Naive B cell (primary cell): ENCODE measurements at regions not wholly inside any gene's neighbourhood (a gene's known extent, or its start where the extent isn't known, plus 50 kb on each side); places are given as distances from the start of the nearest gene placed in this dataset.
A peak's percentile ranks its signal among the peaks of the same experiment; 100 is the strongest.

Experiments
- ATAC-seq, 2 donors: fragments of 150-1000 bp; cut with Tn5 transposase; 2 replicates each; pipeline ENCODE4 v1.10.0; 2021; ENCODE audit warnings: low read depth in 2 of 2, mild to moderate bottlenecking in 2 of 2, moderate library complexity in 2 of 2
- DNase-seq: peaks from one replicate; pipeline ENCODE4 v3.0.0; 2022
- H3K27ac Mint-ChIP-seq, 6 donors: one replicate each; pipeline ENCODE4 v1.8.0; 2020 to 2022; ENCODE audit warnings: mild to moderate bottlenecking in 6 of 6, mixed read lengths in 6 of 6, moderate library complexity in 5 of 6, inconsistent platforms in 2 of 6
- H3K27me3 Mint-ChIP-seq, 3 donors: one replicate each; pipeline ENCODE4 v1.8.0; 2021 to 2022; ENCODE audit warnings: mixed read lengths in 3 of 3, mild to moderate bottlenecking in 1 of 3
- H3K36me3 Mint-ChIP-seq, 2 donors: one replicate each; pipeline ENCODE4 v1.8.0; 2020 to 2022; ENCODE audit warnings: mixed read lengths in 2 of 2, inconsistent platforms in 1 of 2, mild to moderate bottlenecking in 1 of 2
- H3K4me1 Mint-ChIP-seq, 3 donors: one replicate each; pipeline ENCODE4 v1.8.0; 2020 to 2022; ENCODE audit warnings: mixed read lengths in 3 of 3, inconsistent platforms in 1 of 3, mild to moderate bottlenecking in 1 of 3, moderate library complexity in 1 of 3
- H3K4me3 Mint-ChIP-seq, 8 donors: one replicate each; pipeline ENCODE4 v1.8.0; 2020 to 2022; ENCODE audit warnings: mild to moderate bottlenecking in 8 of 8, mixed read lengths in 8 of 8, moderate library complexity in 8 of 8, inconsistent platforms in 2 of 8
- H3K9me3 Mint-ChIP-seq, 7 donors: one replicate each; pipeline ENCODE4 v1.8.0; 2020 to 2022; ENCODE audit warnings: mixed read lengths in 7 of 7, mild to moderate bottlenecking in 5 of 7, inconsistent platforms in 2 of 7, moderate library complexity in 1 of 7

GRCh38 chr5:167140548-167141291, 1150.7 kb upstream of the WWC1 start:
- Mint-ChIP-seq H3K27ac (no peak overlapping the region), H3K36me3 (no peaks in the 10 kb centered on the region)

GRCh38 chr5:167143716-167144115, 1147.7 kb upstream of the WWC1 start:
- ATAC-seq (no peak), DNase-seq (no peak)
- Mint-ChIP-seq H3K4me3 (no peak overlapping the region), H3K27ac (no peak overlapping the region), H3K27me3 (no peaks in the 10 kb centered on the region), H3K9me3 (peaks cover 0 to 4% (median 2%) of the 10 kb centered on the region in 7 donors), H3K4me1 (no peaks in the 10 kb centered on the region), H3K36me3 (no peaks in the 10 kb centered on the region)

More at GRCh38 chr5:167140548-167141291, 1150.7 kb upstream of the WWC1 start:
- H3K4me1 Mint-ChIP-seq: no peaks in the 10 kb centered on the region
- H3K4me3 Mint-ChIP-seq: peak overlapping the region in 1 of 8 donors; percentile 29
- H3K27me3 Mint-ChIP-seq: no peaks in the 10 kb centered on the region
- ATAC-seq: no peak
- DNase-seq: no peak
- peaks cover 0 to 14% (median 2%) of the 10 kb centered on the region in 7 donors for H3K9me3 Mint-ChIP-seq

GRCh38 chr5:167145841-167146240, 1145.6 kb upstream of the WWC1 start:
- Mint-ChIP-seq H3K4me3 (no peak overlapping the region), H3K36me3 (no peaks in the 10 kb centered on the region), H3K27me3 (no peaks in the 10 kb centered on the region), H3K9me3 (peaks cover 0 to 10% (median 2%) of the 10 kb centered on the region in 7 donors), H3K27ac (no peak overlapping the region), H3K4me1 (no peaks in the 10 kb centered on the region)
- DNase-seq (no peak), ATAC-seq (no peak)

GRCh38 chr5:167147879-167148278, 1143.6 kb upstream of the WWC1 start:
- ATAC-seq (no peak), DNase-seq (no peak)
- Mint-ChIP-seq H3K9me3 (peaks cover 0 to 10% (median 2%) of the 10 kb centered on the region in 7 donors), H3K27ac (no peak overlapping the region), H3K4me3 (no peak overlapping the region), H3K36me3 (no peaks in the 10 kb centered on the region), H3K4me1 (no peaks in the 10 kb centered on the region), H3K27me3 (no peaks in the 10 kb centered on the region)

GRCh38 chr5:167150661-167151060, 1140.8 kb upstream of the WWC1 start:
- H3K9me3 Mint-ChIP-seq: peaks cover 0 to 9% (median 2%) of the 10 kb centered on the region in 7 donors
- no peak for DNase-seq
- no peak overlapping the region for H3K27ac Mint-ChIP-seq
- no peak for ATAC-seq
- no peaks in the 10 kb centered on the region for H3K36me3 Mint-ChIP-seq
- no peak overlapping the region for H3K4me3 Mint-ChIP-seq
- H3K27me3 Mint-ChIP-seq: no peaks in the 10 kb centered on the region
- no peaks in the 10 kb centered on the region for H3K4me1 Mint-ChIP-seq

GRCh38 chr5:167152561-167152960, 1138.9 kb upstream of the WWC1 start:
- Mint-ChIP-seq H3K36me3 (no peaks in the 10 kb centered on the region), H3K27me3 (no peaks in the 10 kb centered on the region), H3K27ac (no peak overlapping the region), H3K4me3 (no peak overlapping the region), H3K9me3 (peaks cover 0 to 6% (median 4%) of the 10 kb centered on the region in 7 donors), H3K4me1 (no peaks in the 10 kb centered on the region)
- DNase-seq (no peak), ATAC-seq (no peak)

GRCh38 chr5:167155387-167156005, 1135.9 kb upstream of the WWC1 start:
- H3K27me3 Mint-ChIP-seq: no peaks in the 10 kb centered on the region
- no peak for ATAC-seq
- H3K36me3 Mint-ChIP-seq: no peaks in the 10 kb centered on the region
- no peak for DNase-seq
- no peak overlapping the region for H3K27ac Mint-ChIP-seq
- no peaks in the 10 kb centered on the region for H3K4me1 Mint-ChIP-seq
- no peak overlapping the region for H3K4me3 Mint-ChIP-seq
- peaks cover 0 to 4% (median 3%) of the 10 kb centered on the region in 7 donors for H3K9me3 Mint-ChIP-seq

GRCh38 chr5:167156446-167156845, 1135.0 kb upstream of the WWC1 start:
- DNase-seq (no peak), ATAC-seq (no peak)
- Mint-ChIP-seq H3K36me3 (no peaks in the 10 kb centered on the region), H3K9me3 (peaks cover 0 to 5% (median 3%) of the 10 kb centered on the region in 7 donors), H3K4me3 (no peak overlapping the region), H3K4me1 (no peaks in the 10 kb centered on the region), H3K27me3 (no peaks in the 10 kb centered on the region), H3K27ac (no peak overlapping the region)

GRCh38 chr5:167158588-167158987, 1132.9 kb upstream of the WWC1 start:
- no peak overlapping the region for H3K27ac Mint-ChIP-seq
- H3K4me1 Mint-ChIP-seq: no peaks in the 10 kb centered on the region
- no peak overlapping the region for H3K4me3 Mint-ChIP-seq
- ATAC-seq (no peak), DNase-seq (no peak)
- H3K36me3 Mint-ChIP-seq: no peaks in the 10 kb centered on the region
- peaks cover 0 to 5% (median 0%) of the 10 kb centered on the region in 7 donors for H3K9me3 Mint-ChIP-seq
- no peaks in the 10 kb centered on the region for H3K27me3 Mint-ChIP-seq

- H3K27ac Mint-ChIP-seq: no peak overlapping the region
- no peaks in the 10 kb centered on the region for H3K4me1 Mint-ChIP-seq
- no peak for DNase-seq
- no peak for ATAC-seq
- H3K9me3 Mint-ChIP-seq: peaks cover 0 to 5% (median 0%) of the 10 kb centered on the region in 7 donors
- no peak overlapping the region for H3K4me3 Mint-ChIP-seq
- H3K27me3 Mint-ChIP-seq: no peaks in the 10 kb centered on the region
- no peaks in the 10 kb centered on the region for H3K36me3 Mint-ChIP-seq
Observed at GRCh38 chr5:167160388-167160787, 1131.1 kb upstream of the WWC1 start.

- ATAC-seq (no peak), DNase-seq (no peak)
- Mint-ChIP-seq H3K27me3 (no peaks in the 10 kb centered on the region), H3K36me3 (no peaks in the 10 kb centered on the region), H3K4me1 (no peaks in the 10 kb centered on the region), H3K4me3 (no peak overlapping the region), H3K9me3 (peaks cover 0 to 15% (median 3%) of the 10 kb centered on the region in 7 donors), H3K27ac (no peak overlapping the region)
Observed at GRCh38 chr5:167166696-167167095, 1124.7 kb upstream of the WWC1 start.

GRCh38 chr5:167167191-167167795, 1124.2 kb upstream of the WWC1 start:
- DNase-seq (no peak), ATAC-seq (no peak)
- H3K4me3 Mint-ChIP-seq: no peak overlapping the region
- H3K9me3 Mint-ChIP-seq: peaks cover 0 to 15% (median 3%) of the 10 kb centered on the region in 7 donors
- no peaks in the 10 kb centered on the region for H3K27me3 Mint-ChIP-seq
- no peak overlapping the region for H3K27ac Mint-ChIP-seq
- H3K4me1 Mint-ChIP-seq: no peaks in the 10 kb centered on the region
- H3K36me3 Mint-ChIP-seq: no peaks in the 10 kb centered on the region

- Mint-ChIP-seq H3K27me3 (no peaks in the 10 kb centered on the region), H3K9me3 (peaks cover 0 to 15% (median 8%) of the 10 kb centered on the region in 7 donors), H3K27ac (no peak overlapping the region), H3K4me3 (no peak overlapping the region), H3K36me3 (no peaks in the 10 kb centered on the region), H3K4me1 (no peaks in the 10 kb centered on the region)
- ATAC-seq: no peak
- DNase-seq: no peak
Observed at GRCh38 chr5:167168971-167169370, 1122.5 kb upstream of the WWC1 start.

- DNase-seq (no peak), ATAC-seq (no peak)
- H3K4me3 Mint-ChIP-seq: no peak overlapping the region
- no peaks in the 10 kb centered on the region for H3K36me3 Mint-ChIP-seq
- H3K9me3 Mint-ChIP-seq: peaks cover 4 to 15% (median 5%) of the 10 kb centered on the region in 7 donors
- no peaks in the 10 kb centered on the region for H3K4me1 Mint-ChIP-seq
- no peaks in the 10 kb centered on the region for H3K27me3 Mint-ChIP-seq
- no peak overlapping the region for H3K27ac Mint-ChIP-seq
Observed at GRCh38 chr5:167171056-167171455, 1120.4 kb upstream of the WWC1 start.
